NCI-H510A (cell line): ENCODE measurements at regions not wholly inside any gene's neighbourhood (a gene's known extent, or its start where the extent isn't known, plus 50 kb on each side); places are given as distances from the start of the nearest gene placed in this dataset.
"Not testable (repeated sequence)": the region's sequence is repeated elsewhere in the genome, so short reads cannot be mapped to it uniquely, and the experiment has no call there.

Source experiments
- DNase-seq: peaks from one replicate; lab custom pipeline; 2025; lab: John Stamatoyannopoulos, UW

DNA sequence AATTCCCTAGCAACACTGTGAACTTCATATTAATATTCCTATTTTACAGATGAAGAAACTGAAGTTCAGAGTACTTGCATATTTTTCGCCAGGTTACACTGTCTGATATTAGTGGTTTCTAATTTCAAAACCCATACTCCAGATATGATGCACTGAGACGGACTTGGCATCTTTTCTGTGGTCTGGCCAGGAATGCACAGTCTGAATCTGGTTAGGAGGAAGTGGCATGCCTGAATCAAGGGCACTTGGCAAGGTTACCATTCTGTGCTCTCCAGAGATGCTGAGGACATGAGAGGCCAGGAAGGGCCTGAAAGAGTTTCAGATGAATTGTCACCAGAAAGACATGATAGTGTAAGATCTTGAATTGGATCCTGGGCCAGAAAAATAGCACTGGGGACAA is 150.1 kb downstream of the HAO1 start:
- DNase-seq, result no peak

DNA sequence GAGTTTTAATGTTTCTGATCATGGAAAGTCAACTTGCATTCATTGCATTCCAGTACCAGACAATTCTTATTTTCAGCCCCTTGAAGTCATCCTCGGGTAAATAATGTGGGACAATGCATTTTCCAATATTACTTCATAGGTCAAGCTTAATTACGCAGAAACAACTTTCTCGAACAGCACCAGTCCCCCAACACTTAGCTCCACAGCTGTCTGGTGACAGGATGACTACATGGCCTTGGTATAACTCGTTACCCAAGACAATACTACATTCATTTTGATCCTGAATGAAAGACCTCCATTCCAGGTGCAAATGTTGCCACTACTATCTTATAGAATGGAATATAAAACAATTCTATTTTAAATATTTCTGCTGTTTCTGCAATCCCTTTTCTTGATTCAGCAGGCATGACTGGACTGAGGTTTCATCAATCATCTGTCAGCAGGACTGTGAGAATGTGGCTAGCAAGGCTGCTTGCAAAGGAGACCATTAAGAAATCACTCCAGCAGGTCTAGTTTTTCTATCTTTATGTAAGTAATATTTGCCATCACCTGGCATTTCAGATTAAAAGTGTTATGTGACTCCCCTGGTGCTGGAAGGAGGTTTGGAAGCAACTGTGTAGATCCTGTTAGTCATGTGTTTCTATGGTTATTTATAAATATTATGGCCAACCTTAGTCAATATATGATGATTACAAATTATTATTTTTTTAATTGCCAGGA is 147.9 kb downstream of the HAO1 start:
- DNase-seq, result no peak

DNA sequence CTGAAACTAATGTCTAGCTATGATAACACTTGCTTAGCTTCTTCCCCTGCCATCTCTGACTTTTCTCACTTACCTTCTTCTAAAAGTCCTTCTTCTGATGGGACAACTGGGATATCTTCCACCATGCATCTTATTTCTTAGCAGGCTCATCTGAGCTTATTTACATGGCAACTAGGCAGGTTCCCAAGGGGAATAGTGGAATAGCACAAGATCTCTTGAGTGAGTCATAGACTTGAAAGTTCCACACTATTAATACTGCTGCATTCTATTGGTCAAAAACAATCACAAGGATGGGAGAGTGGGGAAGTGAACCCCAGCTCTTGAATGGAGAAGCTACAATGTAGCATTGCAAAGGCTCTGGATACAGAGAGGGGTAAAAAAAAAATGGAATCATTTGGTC is 142.1 kb downstream of the HAO1 start:
- DNase-seq, result no peak

DNA sequence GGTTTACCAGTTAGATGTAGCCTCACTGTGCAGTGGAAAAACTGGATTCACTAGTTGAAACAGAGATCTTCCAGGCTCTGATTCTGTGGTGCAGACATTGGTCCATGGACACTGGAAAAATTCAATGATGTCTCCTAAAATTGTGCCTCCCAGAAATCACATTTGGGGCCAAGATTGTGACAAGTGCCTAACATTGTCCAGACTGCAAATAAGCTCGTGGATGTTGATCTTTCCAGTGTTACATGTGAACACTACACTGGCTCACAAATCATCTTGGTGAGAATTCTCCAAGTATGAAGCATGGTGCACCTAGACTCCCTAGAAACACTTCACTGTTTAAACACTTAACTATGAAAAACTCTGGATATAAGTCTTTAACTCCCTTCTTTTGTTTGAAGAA is 140.4 kb downstream of the HAO1 start:
- no peak for DNase-seq

DNA sequence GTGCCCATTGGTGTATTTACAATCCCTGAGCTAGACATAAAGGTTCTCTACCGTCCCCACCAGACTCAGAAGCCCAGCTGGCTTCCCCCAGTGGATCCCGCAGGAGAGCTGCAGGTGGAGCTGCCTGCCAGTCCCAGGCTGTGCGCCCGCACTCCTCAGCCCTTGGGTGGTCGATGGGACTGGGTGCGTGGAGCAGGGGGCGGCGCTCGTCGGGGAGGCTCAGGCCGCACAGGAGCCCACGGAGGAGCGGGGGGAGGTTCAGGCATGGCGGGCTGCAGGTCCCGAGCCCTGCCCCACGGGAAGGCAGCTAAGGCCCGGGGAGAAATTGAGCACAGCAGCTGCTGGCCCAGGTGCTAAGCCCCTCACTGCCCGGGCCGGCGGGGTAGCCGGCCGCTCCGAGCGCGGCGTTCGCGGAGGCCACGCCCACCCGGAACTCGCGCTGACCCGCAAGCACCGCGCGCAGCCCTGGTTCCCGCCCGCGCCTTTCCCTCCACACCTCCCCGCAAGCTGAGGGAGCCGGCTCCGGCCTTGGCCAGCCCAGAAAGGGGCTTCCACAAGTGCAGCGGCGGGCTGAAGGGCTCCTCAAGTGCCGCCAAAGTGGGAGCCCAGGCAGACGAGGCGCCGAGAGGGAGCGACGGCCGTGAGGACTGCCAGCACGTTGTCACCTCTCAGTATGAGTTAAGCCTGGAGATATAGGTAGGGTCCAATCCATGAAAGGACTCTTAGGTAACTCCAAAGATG is 136.7 kb downstream of the HAO1 start:
- DNase-seq, result not testable (repeated sequence)

DNA sequence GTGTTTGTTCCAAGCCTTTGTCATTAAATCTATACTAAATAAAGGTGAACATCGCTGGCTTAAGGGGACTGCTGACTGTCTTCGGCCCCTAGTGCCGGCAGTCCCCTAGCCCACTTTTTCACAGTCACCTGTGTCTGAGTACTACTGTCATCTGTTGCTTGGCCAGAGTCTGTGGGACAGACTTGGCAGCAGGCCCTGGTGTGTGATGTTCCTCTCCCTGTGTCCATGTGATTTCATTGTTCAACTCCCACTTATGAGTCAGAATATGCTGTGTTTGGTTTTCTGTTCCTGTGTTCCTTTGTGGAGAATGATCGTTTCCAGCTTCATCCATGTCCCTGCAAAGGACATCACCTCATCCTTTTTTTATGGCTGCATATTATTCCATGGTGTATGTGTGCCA is 133.4 kb downstream of the HAO1 start:
- DNase-seq, result no peak

DNA sequence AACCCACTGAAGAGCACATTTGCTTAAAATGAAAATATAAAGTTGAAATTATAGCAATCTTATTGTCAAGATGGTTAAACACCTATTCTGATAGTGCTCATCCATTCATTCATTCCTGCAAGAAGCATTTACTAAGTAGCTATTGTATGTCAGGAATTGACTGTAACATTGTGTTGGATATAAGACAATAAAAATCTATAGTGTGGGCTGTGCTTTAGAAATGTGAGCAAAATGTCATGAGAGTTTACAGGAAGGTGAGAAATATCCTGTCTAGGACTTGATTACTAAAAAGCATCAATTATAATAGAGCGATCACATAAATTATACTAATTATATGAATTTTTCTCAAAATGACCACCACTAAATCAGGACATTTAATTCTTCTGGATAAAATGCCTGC is 123.0 kb downstream of the HAO1 start:
- DNase-seq, result no peak

DNA sequence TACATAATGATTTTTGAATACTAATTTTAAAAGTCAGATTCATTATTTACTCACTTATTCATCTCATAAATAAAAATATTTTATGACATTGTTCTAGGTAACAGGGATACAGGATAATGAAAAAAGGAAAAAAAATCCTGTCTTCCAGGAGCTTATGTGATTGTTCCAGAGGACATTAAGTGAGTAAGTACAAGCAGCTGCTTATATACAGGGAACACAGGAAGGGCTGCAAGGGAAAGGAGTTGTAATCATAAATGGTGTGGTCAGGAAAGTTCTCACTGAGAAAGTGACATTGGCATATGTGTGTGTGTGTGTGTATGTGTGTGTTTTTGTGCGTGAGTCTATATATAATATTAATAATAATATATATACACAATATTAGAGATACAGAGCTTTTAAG is 121.8 kb downstream of the HAO1 start:
- DNase-seq, result no peak

DNA sequence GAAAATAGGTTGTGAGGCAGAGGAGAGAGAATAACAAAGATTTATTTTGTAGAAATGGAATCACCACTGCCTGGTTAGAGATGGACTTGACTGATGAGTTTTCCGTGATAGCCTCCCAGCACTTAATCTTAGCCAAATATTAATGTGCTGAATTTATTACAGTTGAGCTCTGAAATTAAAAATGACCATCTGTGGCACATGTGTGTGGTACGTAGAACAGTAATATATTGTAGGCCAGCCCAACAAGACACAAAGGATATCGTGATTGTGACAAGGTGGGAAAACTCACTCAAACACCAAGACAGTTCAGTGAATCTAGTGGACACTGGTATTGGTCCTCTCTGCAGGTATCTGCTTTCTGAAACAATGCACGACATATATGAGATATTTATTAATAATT is 119.4 kb downstream of the HAO1 start:
- DNase-seq, result no peak

DNA sequence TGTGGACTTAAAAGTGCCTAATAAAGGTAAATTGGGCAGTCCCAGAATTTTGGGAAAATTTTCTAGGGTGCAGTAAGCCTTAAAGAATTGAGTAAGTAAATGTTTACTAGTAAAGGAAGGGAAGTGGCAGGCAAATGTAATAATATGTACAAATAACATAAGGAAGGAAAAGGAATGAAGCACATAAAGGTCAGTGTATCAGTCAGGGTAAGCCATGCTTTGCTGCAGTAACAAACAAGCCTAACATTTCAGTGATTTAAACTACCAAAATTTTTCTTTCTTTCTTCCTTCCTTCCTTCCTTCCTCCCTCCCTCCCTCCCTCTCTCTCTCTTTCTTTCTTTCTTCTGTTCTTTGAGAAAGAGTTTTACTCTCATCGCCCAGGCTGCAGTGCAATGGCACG is 117.5 kb downstream of the HAO1 start:
- no peak for DNase-seq

DNA sequence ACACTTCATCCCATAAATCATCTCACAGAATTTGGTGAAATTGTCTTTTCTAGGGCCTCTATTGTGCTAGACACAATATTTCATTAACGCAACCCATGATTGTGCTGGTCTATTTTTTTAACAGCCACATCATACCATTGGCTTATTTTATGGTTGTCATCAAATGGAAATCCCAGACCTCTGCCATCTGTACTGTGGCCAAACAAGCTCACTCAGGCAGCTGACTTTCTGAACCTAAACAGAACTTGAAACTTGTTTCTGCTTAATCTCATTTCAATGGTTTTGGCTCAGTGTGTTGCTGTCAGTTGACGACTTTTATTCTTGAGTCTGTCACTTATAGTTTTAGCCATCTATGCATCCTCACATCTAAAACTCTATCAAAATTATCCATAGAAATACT is 111.8 kb downstream of the HAO1 start:
- DNase-seq, result no peak

DNA sequence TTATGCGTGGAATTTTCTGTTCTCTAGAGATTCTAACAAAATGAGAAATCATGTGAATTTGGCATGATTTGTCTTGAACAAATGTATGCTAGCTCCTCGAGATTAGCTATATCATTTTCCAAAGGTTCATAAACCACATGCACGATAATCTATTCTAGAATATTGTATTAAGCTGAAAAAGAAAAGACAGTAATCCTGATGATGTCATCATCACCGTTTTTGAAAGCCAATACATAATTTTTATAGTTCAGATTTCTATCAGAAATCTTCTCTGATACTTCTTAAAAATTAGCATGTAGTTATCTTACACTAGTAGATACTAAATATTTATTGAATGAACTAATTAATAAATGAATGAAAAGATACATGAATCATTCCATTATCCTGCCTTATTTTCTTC is 111.2 kb downstream of the HAO1 start:
- no peak for DNase-seq

DNA sequence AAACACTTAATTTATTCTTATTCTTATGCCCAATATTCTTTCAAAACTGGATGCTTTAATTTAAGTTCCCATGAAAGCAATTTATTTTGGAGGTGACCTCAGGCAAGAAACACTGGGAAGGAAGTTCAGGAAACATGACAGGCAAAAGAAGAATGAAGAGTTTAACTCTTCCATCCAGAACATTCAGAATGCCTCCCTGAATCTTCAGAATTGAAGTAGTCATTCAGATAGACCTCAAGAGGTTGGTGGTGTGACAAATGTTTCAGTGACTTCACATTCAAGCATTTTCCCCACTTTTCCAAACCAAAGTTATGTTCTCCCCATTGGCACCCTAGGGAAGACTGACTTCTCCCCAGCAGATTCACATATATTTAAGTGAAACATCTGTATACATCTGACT is 110.5 kb downstream of the HAO1 start:
- no peak for DNase-seq
